NB4 (cell line): ENCODE measurements at regions not wholly inside any gene's neighbourhood (a gene's known extent, or its start where the extent isn't known, plus 50 kb on each side); places are given as distances from the start of the nearest gene placed in this dataset.

Source experiments
- DNase-seq: peaks from one replicate; pipeline ENCODE4 v3.0.0; 2010; ENCODE audit warnings: low read depth
- H3K4me3 ChIP-seq: one replicate; pipeline ENCODE4 v1.5.1; 2011; ENCODE audit warnings: mild to moderate bottlenecking, low read depth, low read length, moderate library complexity
- MYC ChIP-seq: IDR thresholded peaks from 2 replicates; pipeline ENCODE4 v1.6.1; 2011; ENCODE audit warnings: low read depth, low read length
- POLR2A ChIP-seq: IDR thresholded peaks from 2 replicates; pipeline ENCODE4 v1.6.1; 2011; ENCODE audit warnings: mild to moderate bottlenecking; ENCODE audit not compliant: insufficient read length; ENCODE audit errors: extremely low read depth
- TF ChIP-seq, protein P1 (sequence below): IDR thresholded peaks from 2 replicates; pipeline ENCODE4 v1.6.1; 2011; ENCODE audit warnings: low read depth, low read length
- TF ChIP-seq, protein P2 (sequence below): IDR thresholded peaks from one replicate; pipeline ENCODE4 v1.5.1; 2012; ENCODE audit warnings: low read depth, low read length

DNA sequence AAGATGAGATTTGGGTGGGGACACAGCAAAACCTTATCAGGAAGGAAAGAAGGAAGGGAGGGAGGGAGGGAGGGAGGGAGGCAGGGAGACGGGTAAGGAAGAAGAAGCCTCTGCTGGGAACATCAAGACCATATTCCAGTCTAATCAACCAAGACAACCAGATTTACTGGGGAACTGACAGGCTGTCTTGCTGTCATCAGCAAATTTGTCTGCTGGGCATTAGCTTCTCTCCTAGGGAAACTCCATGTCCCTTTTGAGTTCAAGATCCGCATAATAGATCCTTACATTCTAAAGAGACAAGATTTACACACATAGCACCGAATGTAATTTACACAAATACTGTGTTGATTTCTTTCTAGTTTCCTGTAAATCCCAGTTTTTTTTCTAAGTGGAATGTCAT is 1618.9 kb upstream of the ZEB2 start:
- no peak overlapping the region for H3K4me3 ChIP-seq
- DNase-seq = no peak
- TF ChIP-seq MYC (no peak), POLR2A (no peak)
- TF ChIP-seq, protein P1, sequence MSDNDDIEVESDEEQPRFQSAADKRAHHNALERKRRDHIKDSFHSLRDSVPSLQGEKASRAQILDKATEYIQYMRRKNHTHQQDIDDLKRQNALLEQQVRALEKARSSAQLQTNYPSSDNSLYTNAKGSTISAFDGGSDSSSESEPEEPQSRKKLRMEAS = no peak
- TF ChIP-seq, protein P2, sequence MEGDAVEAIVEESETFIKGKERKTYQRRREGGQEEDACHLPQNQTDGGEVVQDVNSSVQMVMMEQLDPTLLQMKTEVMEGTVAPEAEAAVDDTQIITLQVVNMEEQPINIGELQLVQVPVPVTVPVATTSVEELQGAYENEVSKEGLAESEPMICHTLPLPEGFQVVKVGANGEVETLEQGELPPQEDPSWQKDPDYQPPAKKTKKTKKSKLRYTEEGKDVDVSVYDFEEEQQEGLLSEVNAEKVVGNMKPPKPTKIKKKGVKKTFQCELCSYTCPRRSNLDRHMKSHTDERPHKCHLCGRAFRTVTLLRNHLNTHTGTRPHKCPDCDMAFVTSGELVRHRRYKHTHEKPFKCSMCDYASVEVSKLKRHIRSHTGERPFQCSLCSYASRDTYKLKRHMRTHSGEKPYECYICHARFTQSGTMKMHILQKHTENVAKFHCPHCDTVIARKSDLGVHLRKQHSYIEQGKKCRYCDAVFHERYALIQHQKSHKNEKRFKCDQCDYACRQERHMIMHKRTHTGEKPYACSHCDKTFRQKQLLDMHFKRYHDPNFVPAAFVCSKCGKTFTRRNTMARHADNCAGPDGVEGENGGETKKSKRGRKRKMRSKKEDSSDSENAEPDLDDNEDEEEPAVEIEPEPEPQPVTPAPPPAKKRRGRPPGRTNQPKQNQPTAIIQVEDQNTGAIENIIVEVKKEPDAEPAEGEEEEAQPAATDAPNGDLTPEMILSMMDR = no peak

DNA sequence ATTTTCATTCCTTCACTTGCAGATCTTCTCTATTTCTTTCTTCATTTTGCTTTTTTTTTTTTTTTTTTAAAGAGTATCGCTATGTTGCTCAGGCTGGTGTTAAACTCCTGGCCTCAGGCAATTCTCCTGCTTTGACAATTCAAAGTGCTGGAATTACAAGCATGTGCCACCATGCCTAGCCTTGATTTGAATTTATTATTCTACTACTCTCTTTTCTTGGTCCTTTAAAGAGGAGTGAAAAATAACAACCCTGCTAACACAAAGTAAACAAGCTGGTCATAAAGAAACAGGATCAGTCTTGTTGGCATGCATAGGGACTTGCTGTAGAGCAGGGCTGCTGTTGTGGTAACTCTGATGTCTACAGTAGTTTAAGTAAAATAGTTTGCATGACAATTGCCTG is 1615.3 kb upstream of the ZEB2 start:
- TF ChIP-seq, protein P1 = no peak
- no peak for TF ChIP-seq POLR2A
- TF ChIP-seq MYC = no peak
- TF ChIP-seq, protein P2 = no peak
- DNase-seq = no peak

DNA sequence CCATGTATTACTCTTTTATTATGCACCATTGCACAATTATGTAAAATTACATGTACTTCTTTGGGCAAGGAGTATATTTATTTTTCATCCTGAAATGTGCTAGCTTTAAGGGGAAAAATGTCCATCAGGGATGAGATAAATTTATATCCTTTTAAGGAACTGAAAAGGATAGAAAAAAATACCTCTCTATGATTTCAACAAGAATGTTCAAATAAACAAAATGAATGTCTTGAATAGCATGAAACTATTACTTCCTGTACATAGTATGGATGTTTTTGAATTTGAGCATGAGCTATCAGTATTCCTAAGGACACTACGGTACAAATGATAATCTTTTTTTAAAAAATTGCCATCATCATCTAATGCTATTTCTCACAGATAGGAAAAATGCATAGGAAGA is 1611.9 kb upstream of the ZEB2 start:
- no peak for DNase-seq
- no peak overlapping the region for H3K4me3 ChIP-seq
- TF ChIP-seq, protein P1 = no peak
- TF ChIP-seq MYC (no peak), POLR2A (no peak)
- TF ChIP-seq, protein P2 = no peak

More for the DNA sequence above, 1615.3 kb upstream of the ZEB2 start:
- no peak overlapping the region for H3K4me3 ChIP-seq

DNA sequence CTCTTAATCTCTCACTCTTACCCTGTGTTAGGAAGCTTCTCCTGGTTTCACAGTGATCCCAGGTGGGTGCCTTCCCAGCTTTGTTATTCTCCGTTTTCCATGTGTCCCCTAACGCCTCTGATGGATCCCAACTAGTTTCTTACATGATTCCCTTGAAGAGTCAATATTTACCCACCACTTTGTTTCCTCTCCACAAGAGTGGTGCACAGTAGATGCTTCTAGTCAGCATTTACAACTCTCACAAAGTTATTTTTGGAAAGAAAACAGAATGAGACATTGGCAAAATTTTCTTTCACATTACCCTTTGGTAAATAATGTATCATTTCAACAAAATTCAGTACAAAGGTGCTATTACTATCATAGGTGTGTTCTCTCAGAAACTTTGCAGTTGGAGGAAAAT is 1611.1 kb upstream of the ZEB2 start:
- H3K4me3 ChIP-seq = no peak overlapping the region
- TF ChIP-seq, protein P1 = no peak
- TF ChIP-seq MYC (no peak), POLR2A (no peak)
- TF ChIP-seq, protein P2 = no peak
- no peak for DNase-seq

DNA sequence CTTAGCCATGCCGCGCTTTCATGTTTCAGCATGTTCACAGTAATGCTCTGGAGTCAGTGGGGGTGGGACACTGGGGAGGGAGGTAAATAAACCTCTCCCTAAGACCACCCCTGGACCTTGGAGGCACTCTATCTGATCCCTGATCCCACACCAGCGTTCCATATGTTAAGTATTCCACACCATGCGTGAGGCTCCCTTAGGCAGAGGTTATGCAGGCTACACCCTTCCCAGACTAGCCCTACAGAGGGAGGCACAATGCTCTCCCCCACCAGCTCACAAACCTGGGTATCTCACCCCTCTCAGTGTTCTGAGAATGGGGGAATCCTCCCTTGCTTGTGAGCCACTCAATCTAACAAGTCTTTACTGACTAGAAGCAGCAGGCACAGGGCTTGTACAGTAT is 1610.4 kb upstream of the ZEB2 start:
- no peak for DNase-seq
- no peak overlapping the region for H3K4me3 ChIP-seq
- TF ChIP-seq MYC (no peak), POLR2A (no peak)
- TF ChIP-seq, protein P1 = no peak
- TF ChIP-seq, protein P2 = no peak

DNA sequence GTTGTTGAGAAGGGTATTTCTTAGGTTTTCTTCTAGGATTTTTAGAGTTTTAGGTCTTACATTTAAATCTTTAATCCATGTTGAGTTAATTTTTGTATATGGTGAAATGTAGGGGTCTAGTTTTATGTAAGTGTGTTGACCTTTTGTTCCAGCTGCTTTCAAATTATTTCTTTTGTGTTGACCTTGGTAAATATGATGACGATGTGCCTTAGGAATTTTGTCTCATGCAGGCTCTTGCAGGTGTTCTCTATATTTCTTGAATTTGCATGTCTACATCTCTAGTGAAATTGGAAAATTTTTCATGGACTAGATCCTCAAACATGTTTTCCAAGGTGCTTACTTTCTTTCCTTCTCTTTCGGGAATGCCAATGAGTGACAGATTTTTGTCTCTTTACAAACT is 1609.3 kb upstream of the ZEB2 start:
- TF ChIP-seq MYC (no peak), POLR2A (no peak)
- TF ChIP-seq, protein P2 = no peak
- TF ChIP-seq, protein P1 = no peak
- no peak overlapping the region for H3K4me3 ChIP-seq
- DNase-seq = no peak
